ENCODE measurements at regions not wholly inside any gene's neighbourhood (a gene's known extent, or its start where the extent isn't known, plus 50 kb on each side); places are given as distances from the start of the nearest gene placed in this dataset.

DNA sequence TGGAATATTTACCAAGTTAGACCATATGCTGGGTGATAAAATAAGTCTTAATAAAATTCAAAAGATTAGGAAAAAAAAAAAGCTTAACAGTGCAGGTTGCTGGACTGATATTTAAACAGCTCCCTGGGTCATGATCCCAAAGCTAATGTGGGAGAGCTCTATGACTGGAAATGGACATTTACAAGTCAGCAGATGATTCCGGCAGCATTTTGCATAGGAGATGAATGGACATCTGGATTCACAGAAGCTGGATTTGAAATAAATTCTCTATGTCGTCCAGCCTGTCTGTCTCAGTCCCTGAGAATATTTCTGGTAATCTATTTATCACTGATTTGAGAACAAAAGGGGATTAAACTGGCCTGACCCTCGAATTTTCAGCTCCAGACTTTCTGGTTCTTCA, 52.3 kb upstream of the KLHL25 start:
- DNase-seq = no peak

DNA sequence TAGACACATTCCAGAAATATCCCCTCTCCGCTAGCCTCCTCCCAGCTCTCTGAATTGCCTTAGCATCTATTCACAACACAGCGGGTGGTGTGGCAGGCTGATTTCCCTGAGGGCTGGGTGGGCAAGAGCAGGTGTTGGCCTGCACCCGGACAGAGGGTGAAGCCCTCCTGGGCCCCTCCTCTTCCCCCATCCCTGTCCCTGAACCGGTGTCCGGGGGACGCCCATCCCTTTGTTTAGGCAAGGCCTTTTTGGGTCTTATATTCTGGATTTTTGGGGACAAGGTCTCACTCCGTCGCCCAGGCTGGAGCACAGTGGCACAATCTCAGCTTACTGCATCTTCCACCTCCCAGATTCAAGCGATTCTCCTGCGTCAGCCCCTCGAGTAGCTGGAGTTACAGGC, 55.2 kb upstream of the KLHL25 start:
- DNase-seq = no peak

DNA sequence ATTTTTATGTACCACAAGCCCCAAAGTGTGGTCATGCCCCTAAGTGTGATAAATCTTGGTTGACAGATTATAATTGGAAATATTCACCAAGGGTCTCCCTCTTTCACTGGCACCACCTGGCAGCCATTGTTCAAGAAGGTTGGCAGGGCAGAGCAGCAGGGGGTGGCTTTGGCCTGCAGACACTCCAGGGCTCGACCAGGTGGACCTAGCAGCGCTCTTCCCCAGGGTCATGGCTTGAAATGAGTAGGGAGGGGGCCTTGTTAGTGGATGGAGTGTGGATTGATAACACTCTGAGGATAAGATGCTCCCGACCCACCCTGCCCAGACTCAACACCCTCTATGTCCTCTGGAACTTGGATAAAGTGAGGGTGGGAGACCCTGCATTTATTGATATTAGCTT, 58.2 kb upstream of the KLHL25 start:
- no peak for DNase-seq

DNA sequence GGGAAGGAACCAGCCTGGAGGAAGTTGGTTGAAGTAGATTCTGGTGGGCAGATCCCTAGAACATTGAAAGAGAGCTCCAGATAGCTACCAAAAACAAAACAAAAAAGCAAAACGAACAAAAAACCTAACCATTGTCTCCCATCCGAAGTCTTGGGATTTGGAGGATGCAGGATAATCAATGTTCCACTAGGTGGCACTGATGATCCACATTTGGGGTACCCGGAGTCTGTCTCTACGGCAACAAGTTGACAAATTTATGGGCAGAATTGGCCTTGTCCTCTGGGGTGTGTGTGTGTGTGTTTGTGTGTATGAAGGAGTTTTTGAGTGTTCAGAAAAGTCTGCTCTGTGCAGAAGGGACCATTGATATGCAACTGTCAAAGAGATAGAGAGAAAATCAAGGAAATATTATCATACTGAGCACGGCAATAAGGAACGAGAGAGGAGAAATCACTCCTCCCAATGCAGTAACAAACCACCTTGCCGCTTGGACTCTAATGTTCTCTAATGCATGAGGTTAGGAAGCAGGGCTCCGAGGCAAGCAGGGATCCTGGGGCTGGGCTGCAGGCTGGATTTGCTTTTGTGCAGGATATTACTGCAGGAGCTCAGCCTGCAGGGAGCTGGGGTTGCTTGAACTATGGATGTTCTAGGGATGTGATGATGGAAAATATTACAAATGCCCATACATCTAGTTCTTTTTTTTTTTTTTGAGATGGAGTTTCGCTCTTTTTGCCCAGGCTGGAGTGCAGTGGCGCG, 59.8 kb upstream of the KLHL25 start:
- DNase-seq = peak; percentile 57

DNA sequence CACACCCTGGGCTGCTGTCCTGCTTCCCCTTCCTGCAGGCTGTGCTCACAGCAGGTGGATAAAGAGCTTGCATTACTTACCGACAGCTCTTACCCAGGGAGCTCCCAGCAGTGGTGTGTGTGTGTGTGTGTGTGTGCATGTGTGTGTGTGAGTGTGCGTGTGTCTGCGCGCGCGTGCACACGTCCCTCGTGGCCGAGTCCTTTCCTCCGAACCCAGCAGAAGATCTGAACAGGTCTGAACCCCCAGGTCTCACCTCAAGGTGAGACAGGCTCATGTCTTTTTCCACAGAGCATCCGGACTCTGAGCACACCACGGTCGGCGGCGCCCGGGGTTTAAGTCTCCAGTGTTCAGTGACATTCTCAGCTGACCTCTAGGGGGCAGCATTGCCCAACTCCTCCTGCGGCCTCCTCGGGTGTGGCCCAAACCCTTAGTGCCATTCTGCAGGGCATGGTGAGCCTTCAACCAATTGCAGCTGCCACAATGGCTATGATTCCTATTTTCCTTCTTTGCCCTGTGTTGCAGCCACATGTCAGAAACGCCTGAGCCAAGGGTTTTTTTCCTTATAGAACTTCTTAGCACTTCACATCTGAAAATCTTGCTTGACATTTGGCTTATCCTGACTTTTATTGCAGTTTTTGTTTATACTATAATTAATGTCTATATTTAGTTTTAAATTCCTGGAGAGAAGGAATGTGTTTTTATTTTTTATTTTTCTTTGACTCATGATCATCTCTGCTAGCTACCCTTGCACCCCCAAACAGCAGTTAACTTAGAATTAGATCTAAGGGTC, 64.1 kb upstream of the KLHL25 start:
- peak; percentile 18 for DNase-seq

DNA sequence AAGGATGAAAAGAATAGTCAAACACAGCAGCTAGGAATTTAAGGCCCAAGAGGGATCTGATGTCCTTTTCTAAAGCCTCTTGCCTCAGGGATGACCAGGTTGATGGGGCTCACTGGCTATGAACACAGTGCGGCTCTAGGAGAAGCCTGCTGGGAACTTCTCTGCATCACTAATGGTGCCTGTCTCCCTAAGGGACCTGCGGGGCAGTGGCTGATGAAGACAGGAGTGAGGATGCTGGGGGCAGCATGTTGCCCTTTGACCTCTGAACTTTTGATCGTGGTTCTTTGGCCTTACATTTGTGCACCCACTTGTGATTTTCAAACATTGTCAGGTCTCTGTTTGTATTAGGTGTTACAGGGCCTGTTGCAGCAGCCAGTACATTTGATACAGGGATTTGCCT, 64.9 kb upstream of the KLHL25 start:
- DNase-seq = no peak

DNA sequence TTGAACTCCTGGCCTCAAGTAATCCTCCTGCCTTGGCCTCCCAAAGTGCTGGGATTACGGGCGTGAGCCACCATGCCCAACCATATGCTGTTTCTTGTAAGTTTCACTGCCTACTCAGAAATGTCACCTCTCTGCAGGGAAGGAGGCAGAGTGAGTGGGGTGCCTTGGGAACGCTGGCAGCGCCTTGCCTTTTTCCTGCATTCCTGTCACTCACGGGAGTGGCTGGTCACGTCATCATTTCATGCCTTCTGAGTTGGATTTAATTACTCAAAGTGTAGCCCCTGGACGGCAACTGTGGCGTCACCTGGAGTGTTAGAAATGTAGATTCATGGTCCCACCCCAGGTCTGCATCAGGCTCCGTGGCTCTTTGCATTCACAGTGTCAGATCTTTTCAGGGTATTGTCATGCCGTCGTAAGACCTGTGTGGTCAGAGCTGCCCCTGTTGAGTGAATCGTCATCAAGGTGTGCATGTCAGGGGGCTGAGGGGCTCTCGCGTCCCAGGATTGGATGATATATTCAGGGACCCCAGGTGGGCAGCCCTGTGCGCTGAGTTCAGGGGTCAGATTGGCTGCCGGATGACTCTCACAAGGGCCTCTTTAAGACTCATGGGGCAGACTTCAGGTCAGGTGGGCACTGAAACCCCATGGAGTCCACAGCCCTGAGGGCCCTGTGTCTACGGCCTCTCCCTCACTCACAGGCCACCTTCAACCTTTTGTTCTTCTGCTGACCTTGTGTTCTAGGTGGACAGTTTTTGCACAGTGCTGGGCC, 65.9 kb upstream of the KLHL25 start:
- no peak for DNase-seq

DNA sequence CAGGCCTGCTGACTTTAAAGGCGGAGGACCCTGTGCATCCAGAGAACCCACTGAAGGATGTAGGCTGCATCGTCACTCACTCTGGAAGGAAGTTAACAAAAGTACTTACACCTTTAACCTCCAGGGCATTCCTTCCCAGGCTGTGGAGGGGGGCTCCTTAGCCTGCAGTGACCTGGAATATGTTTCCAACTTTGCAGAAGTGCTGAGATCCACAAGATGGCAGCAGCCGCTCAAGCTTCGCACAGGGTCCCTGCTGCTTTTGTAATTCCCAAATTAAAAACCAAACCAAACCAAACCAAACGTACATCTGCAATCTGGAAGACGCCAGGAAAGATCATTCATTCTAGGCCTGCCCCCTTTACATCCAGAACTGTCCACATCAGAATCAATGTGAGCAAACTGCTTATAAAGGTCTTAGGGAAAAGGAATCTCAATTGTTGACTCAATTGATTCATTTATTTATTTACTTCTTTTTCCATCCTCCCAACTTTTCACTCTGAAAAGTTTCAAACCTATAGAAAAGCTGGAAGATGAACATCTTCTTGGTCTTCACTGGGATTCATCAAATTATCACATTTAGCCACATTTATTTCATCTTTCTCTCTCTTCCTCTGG, 70.5 kb upstream of the KLHL25 start:
- DNase-seq = no peak

DNA sequence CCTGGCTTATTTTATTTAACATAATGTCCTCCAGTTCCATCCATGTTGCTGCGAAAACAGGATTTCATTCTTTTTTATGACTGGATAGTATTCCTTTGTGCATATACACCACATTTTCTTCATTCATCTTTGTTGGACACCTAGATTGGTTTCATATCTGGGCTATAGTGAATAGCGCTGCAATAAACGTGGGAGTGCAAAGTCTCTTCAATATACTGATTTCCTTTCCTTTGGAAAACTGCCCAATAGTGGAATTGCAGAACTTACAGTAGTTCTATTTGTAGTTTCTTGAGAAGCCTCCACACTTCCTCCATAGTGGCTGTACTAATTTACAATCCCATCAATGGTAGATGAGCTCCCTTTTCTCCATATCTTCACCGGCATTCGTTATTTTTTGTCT, 72.5 kb upstream of the KLHL25 start:
- no peak for DNase-seq

DNA sequence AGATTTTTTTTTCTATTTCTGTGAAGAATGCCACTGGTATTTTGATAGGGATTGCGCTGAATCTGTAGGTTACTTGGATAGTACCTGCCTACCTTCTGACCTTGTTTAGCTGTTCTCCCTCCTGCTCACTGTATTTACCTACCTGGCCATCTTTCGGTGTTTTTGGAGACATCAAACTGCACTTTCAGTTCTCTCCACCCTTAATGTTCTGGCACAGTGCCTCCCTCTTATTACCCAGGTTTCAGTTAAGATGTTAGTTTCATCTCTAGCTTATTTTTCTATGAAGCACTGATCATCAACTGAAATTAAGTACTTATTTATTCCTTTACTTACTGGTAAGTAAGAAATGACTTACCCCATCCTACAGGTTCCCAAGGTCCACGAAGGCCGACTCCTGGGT, 74.4 kb upstream of the KLHL25 start:
- no peak for DNase-seq

DNA sequence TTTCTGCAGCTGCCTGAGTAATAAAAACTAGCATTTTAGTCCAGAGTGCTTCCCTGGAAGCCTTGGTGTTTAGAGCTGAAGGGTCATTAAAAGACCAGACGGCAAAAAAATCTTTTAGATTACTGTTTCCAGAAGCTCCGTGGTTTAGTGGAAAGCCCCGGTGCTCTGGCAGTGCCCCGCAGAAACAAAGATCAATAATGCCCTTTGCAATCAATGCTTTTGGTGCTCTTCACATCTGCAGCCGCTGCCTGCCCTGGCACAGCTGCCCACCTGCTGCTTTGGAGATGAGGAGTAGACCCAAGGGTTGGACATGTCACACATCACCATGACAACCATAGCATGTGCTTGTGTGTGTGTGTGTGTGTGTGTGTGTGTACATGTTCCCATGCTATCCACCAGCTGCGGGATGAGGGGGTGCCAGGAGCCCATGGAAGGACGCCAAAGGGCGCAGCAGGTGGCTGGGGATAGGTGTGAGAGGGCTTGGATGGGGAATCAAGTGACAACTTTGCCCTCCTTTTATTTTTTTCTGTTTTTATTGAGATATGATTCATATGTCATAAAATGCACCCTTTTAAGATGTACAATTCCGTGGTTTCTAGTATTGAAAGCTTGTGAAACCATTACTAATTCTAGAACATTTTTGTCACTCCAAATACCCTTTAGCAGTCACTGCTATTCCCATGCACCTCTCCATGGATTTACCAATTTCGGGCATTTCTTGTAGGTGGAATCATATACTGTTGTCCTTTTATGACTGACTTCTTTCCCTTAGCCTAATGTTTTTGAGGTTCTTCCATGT, 75.7 kb upstream of the KLHL25 start:
- no peak for DNase-seq

DNA sequence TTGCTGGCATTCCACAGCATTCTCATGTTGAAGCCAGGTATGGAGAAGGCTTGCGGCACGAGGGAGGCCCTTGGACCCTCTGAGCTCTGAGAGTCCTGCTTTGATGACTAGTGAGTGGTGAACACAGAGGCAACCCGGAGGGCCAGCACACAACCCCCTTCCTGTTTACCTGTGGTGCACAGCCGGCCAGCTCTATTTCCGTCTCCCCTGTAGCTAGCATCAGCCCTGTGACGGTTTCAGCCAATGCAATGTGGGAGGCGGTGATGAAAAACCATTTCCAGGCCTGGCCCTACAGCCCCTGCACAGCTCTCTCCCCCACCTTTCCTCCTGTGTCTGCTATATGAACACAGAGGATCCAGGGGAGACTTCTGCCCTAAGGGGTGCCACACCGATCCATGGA, 76.8 kb upstream of the KLHL25 start:
- DNase-seq = no peak

DNA sequence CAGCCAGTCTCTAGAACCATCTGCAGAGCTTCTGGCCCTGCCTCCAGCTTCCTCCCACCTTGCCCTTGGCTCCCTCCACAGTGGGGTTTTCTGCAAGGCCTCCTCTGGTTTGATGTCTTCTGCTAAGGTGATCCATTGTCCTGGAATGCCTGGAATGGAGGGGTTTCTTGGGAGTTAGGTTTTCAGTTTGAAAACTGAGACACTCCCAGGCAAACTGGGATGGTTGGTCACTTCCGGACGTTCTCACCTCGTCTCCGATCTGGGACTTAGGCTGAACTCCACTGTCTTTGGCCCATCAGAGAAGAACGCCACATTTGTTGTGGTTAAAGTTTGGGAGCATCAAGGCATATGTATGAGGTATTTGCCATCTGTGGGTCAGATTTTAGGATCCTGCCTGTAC, 77.4 kb upstream of the KLHL25 start:
- no peak for DNase-seq

DNA sequence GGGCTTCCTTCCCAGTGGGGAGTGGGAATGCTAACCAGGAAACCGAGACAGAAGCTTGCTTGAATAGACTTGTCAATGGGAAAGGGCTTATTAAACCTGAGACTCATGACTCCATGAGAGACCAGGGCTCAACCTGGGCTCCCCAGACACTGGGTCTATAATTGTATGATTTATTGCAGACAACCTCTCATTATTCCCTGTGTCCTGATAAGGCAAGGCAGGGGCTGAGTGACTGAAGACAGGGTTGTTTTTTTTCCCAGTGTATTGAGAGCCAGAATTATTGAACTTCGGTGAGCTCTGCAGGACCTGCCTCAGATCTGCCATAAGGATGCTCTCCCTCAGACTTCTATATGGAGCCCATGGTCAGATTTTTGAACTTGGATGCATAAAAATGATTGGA, 79.5 kb upstream of the KLHL25 start:
- DNase-seq = no peak

DNA sequence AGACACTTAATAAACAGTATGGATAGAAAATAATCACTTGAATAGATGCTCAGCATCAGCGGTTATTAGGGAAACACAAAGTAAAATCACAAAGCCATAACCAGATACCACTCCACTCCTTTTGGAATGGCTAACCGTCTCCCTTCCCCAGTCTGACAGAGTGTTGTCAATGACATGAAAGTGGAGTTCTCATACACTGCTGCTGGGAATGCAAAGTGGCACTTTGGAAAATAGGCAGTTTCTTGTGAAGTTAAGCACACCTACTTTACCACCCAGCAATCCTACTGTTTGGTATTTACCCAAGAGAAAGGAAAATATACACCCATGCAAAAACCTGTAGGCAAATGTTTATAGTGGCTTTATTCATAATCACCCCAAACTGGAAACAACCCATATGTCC, 81.0 kb upstream of the KLHL25 start:
- no peak for DNase-seq

DNA sequence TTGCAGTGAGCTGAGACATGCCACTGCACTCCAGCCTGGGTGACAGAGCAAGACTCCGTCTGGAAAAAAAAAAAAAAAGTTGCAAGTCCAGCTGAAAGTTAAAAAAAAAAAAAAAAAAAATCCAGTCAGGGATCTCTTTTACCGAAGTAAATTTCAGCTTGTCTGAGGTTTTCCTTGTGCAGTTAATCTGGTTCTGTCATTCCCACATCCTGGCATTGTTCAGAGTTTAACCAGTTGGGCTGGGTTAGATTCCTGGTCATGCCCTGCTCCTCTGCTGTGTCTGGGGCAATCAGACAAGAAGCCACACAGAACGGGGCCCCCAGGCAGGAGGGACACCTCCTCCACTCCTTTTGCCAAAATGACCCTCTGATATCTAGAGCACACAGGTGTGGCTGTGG, 84.1 kb upstream of the KLHL25 start:
- DNase-seq = no peak

DNA sequence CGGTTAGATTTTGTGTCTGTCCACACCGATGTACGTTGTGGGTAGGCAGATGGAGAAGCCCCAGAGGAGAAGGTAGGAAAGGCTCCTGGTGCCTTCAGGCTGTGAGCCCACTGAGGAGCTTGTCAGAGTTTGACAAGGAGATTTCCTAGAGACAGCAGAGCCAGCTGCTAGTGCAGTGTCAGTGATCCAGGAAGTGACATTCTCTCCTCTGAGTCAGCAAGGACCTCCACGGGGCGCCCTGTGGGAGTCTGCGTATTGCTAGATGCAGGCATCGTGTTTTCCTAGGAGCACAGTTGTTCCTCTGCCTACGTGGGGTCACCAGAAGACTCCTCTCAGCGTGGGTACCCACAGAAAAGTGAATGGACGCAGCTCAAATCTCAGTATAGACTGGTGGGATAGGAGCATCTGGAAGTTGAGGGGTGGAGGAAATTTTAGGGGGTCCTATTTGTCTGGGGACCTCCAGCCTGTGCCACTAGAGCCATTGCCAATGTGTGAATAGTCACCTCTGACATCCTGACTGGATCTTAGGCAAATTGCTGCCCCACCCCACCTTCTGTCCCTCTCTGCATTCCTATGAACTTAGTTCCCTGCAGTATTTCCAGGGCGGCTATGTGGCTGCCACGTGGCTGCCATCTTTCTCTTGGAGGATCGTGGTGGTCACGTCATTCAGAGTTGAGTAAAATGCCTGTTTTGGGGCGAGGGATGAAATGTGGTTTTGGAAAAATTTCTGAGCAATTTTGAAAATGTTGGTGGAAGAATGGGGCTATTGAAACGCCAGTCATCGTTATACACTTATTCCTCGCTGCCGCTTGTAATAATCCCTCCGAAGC, 84.8 kb upstream of the KLHL25 start:
- DNase-seq = no peak

DNA sequence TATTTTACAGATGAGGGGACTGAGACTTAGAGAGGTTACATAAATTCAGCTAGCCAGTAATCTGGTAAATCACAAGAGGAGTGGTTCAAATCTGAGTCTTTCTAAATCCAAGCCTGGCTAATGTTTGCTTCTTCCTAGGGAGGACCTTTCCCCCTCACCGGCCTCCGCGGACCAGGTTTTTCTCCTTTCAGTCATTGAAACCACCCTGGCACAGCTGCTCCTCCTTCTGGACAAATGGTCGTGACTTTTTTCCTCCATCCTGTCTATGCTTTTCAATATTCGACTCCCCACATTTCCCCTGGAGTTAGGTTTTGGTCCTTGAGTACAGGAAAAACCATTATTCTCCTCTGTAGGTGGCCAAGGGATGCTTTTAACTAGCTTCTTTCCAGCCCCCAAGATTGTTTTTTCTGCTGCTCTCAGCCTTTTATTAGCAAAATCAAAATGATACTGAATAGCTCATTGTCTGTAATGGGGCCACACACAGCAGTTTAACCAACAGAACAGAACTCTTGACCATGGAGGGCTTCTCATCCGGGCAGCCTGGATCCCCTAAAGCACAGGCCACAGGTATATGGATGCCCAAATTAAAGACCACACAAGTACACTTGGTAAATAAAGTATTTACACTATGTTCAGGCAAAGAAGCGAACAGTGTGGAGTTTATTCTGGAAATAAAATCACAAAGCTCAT, 85.9 kb upstream of the KLHL25 start:
- no peak for DNase-seq

DNA sequence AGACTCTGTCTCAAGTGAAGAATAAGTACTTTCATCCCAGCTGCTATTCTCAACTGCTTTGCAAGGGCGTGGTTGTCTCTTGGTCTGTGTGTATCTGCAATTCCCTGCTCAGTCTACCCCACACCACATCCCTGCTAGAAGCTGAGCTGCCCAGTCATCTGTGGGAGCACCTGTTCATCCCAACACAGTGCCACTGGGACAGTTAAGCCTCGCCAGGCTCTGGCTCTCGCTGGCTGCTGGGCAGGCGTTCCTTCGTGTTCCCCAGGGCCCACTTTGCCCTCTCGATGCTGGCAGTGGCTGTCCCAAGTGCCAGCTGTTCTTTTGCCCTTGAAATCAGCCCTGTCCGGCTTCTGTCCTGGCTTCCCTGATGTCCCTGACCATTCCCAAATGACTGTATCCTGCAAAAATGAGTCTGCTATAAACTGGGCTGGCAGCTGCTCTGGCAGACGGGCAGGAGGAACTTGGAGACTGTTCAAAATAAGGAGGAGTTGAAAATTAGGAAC, 91.6 kb upstream of the KLHL25 start:
- no peak for DNase-seq

DNA sequence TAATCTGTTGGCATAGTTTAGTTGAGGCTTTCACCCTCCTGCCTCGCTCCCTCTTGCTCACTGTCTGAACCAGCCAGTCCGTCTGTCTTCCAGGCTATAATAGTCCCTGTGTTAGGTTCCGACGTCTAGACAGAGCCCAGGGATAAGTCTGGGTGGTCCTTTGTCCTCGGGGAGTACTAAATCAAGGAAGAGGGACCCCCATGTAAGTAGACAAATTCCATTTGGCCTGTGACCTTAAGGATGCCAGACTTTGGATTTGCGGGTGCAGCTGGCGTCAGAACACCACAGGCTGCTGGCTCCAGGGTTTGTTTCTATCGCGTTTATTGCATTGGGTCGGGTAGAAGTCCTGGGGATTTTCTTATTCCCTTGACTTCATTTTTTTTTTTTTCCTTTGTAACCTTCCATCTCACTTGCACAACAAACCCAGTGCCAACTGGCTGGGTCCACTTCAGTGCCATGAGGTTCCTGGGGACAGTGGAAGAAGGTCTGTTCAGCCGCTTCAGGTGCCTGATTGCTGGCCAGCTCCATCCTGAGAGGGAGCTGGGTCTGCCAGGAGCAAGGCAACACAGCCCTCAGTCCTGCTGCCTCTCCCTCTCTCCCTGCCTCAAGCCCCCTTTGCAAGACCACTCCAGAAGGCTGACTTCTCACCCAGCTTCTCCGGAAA, 95.4 kb upstream of the KLHL25 start:
- DNase-seq = no peak
